GM21825 (cell line): ENCODE measurements at regions not wholly inside any gene's neighbourhood (a gene's known extent, or its start where the extent isn't known, plus 50 kb on each side); places are given as distances from the start of the nearest gene placed in this dataset.

Experiments
- ATAC-seq: cut with Tn5 transposase; IDR thresholded peaks from one replicate; pipeline ENCODE4 v1.9.1; 2021; ENCODE audit warnings: mild to moderate bottlenecking, moderate library complexity; ENCODE audit not compliant: unreplicated experiment

- no peak for ATAC-seq
Measured at GRCh38 chr7:144997512-144997911, 161.7 kb upstream of the TPK1 start.

DNA sequence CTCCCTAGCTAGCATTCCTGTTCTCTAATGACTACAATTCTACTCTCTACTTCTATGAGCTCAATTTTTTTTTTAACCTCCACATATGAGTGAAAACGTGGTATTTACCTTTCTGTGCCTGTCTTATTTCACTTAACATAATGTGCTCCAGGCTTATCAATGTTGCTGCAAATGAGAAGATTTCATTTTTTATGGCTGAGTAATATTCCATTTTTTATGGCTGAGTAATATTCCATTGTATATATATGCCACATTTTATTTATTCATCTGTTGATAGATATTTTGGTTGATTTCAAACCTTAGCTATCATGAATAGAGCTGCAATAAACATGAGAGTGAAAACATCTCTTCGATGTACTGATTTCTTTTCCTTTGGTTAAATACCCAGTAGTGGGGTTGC, 159.6 kb upstream of the TPK1 start:
- ATAC-seq: no peak

GRCh38 chr7:144991041-144991440, 155.2 kb upstream of the TPK1 start:
- ATAC-seq: no peak

DNA sequence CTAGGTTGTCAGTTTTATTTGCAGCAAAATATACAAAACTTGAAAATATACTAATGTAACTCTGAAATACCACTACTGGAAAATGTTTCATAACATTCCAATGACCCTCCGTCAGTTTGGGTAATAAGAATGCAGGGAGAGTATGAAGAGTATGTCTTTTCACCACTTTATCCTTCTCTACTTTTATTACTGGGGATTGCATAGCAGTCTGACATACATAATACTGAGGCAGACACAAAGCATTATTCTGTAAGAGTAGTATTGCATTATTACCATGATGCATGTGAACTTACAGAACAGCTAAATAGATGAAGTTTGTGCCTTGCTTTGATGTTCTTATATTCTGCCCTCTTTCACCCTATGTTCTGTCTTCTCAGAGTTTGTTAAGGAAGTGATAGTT, 151.8 kb upstream of the TPK1 start:
- no peak for ATAC-seq

GRCh38 chr7:144982133-144982532, 146.3 kb upstream of the TPK1 start:
- no peak for ATAC-seq

GRCh38 chr7:144975882-144976281, 140.0 kb upstream of the TPK1 start:
- ATAC-seq: no peak

- ATAC-seq: no peak
Measured at GRCh38 chr7:144969787-144970186, 133.9 kb upstream of the TPK1 start.

DNA sequence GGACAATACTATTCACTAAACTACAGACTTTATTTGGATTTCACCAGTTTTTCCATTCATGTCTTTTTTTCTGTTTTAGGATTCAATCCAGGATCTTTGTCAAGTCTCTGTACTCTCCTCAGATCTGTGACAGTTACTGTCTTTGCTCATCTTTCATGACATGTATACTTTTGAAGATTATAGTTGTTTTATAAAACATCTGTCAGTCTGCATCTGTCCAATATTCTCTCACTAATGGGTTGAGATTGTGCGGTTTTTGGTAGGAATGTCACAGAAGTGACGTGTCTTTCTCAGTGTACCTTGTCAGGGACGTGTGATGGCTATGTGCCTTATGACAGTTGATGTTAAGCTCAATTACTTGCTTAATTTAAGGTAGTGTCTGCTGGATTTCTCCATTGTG, 124.9 kb upstream of the TPK1 start:
- no peak for ATAC-seq

GRCh38 chr7:144957998-144958397, 122.1 kb upstream of the TPK1 start:
- ATAC-seq: no peak

- ATAC-seq: no peak
Measured at GRCh38 chr7:144955422-144955821, 119.6 kb upstream of the TPK1 start.

GRCh38 chr7:144941127-144941526, 105.3 kb upstream of the TPK1 start:
- no peak for ATAC-seq

- no peak for ATAC-seq
Measured at GRCh38 chr7:144937199-144937598, 101.3 kb upstream of the TPK1 start.

DNA sequence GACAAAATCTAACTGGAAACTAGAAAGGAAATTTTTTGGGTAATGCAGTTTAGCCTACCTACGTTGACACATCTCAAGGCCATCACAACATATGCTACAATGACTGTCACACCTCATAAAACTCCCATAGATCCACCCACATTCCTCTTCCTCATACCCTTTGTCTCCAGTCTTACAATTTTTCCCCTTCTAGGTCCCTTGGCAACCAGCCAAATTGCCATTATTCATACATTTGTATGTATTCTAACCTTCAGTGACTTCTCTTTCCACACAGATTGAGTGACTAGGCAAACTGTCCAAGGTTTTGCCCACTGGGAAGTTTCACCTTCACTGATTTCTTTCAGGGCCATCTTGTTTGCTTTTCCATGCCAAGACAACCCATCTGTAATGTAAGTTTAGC, 100.5 kb upstream of the TPK1 start:
- no peak for ATAC-seq

GRCh38 chr7:144910411-144910810, 74.6 kb upstream of the TPK1 start:
- ATAC-seq: no peak

GRCh38 chr7:144908943-144909556, 73.2 kb upstream of the TPK1 start:
- ATAC-seq: no peak

GRCh38 chr7:144908324-144908723, 72.5 kb upstream of the TPK1 start:
- ATAC-seq: no peak

DNA sequence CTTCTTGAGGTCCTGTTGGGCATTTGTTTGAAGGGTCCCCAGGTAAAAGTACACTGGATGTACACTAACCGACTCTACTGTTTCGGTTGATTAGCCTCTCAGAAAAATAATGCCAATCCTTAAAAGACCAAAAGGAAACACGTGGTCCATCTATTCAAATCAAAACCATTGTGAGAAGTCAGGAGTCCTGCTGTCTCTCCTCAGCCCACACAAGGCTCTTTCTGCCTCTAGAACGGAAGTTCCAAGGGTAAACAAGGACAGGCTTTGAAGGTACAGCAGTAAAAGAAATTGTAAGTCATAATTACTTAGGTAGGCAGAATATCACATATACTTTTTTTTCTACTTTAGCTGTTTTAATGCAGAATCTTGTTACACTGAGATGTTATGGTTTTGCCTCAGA, 71.7 kb upstream of the TPK1 start:
- peak; percentile 79 for ATAC-seq

GRCh38 chr7:144903201-144903600, 67.3 kb upstream of the TPK1 start:
- ATAC-seq: no peak

GRCh38 chr7:144892761-144893160, 56.9 kb upstream of the TPK1 start:
- no peak for ATAC-seq
